DND-41 (cell line): ENCODE measurements at regions not wholly inside any gene's neighbourhood (a gene's known extent, or its start where the extent isn't known, plus 50 kb on each side); places are given as distances from the start of the nearest gene placed in this dataset.

Source experiments
- CTCF ChIP-seq: IDR thresholded peaks from 2 replicates; pipeline ENCODE4 v1.5.1; 2012; ENCODE audit warnings: borderline replicate concordance, low read length, moderate library complexity, mild to moderate bottlenecking; ENCODE audit not compliant: poor library complexity, severe bottlenecking; ENCODE audit errors: extremely low read depth
- EZH2 ChIP-seq: IDR thresholded peaks from 3 replicates; pipeline ENCODE4 v1.6.1; 2012; ENCODE audit warnings: borderline replicate concordance, low read depth, mild to moderate bottlenecking, moderate library complexity, low read length, inconsistent platforms; ENCODE audit not compliant: severe bottlenecking

- no peak for TF ChIP-seq CTCF
- no peak for TF ChIP-seq EZH2
Observed at GRCh38 chr12:75807494-75807893, 224.1 kb downstream of the PHLDA1 start.
